GM12875 (cell line): ENCODE measurements at regions not wholly inside any gene's neighbourhood (a gene's known extent, or its start where the extent isn't known, plus 50 kb on each side); places are given as distances from the start of the nearest gene placed in this dataset.

Experiments
- H3K4me3 ChIP-seq: one replicate; pipeline ENCODE4 v1.5.1; 2011; ENCODE audit warnings: low read depth, low read length, control low read depth
- CTCF ChIP-seq: IDR thresholded peaks from 2 replicates; pipeline ENCODE4 v1.5.1; 2011; ENCODE audit warnings: low read depth, mild to moderate bottlenecking, control low read depth, inconsistent platforms, low read length, moderate library complexity, borderline replicate concordance; ENCODE audit not compliant: insufficient read depth

- H3K4me3 ChIP-seq = no peak overlapping the region
- TF ChIP-seq CTCF = no peak
These were observed 614.8 kb downstream of the PCDH18 start for GRCh38 chr4:136917312-136918110.

- no peak for TF ChIP-seq CTCF
- H3K4me3 ChIP-seq = no peak overlapping the region
These were observed 622.7 kb downstream of the PCDH18 start for GRCh38 chr4:136909626-136910025.

GRCh38 chr4:136908122-136908521, 624.2 kb downstream of the PCDH18 start:
- no peak overlapping the region for H3K4me3 ChIP-seq
- TF ChIP-seq CTCF = no peak

GRCh38 chr4:136900696-136901095, 631.6 kb downstream of the PCDH18 start:
- TF ChIP-seq CTCF = no peak
- H3K4me3 ChIP-seq = no peak overlapping the region

GRCh38 chr4:136898590-136899248, 633.6 kb downstream of the PCDH18 start:
- no peak for TF ChIP-seq CTCF

GRCh38 chr4:136893573-136893972, 638.7 kb downstream of the PCDH18 start:
- H3K4me3 ChIP-seq = no peak overlapping the region
- no peak for TF ChIP-seq CTCF

More at GRCh38 chr4:136898590-136899248, 633.6 kb downstream of the PCDH18 start:
- H3K4me3 ChIP-seq = no peak overlapping the region

- no peak overlapping the region for H3K4me3 ChIP-seq
- no peak for TF ChIP-seq CTCF
These were observed 650.6 kb downstream of the PCDH18 start for GRCh38 chr4:136881666-136882065.
